ELR (cell line): ENCODE measurements at regions not wholly inside any gene's neighbourhood (a gene's known extent, or its start where the extent isn't known, plus 50 kb on each side); places are given as distances from the start of the nearest gene placed in this dataset.
"Not testable (repeated sequence)": the region's sequence is repeated elsewhere in the genome, so short reads cannot be mapped to it uniquely, and the experiment has no call there.

Experiments
- DNase-seq: peaks from one replicate; pipeline ENCODE4 v3.0.0-alpha.2; 2015; ENCODE audit warnings: low read depth

DNA sequence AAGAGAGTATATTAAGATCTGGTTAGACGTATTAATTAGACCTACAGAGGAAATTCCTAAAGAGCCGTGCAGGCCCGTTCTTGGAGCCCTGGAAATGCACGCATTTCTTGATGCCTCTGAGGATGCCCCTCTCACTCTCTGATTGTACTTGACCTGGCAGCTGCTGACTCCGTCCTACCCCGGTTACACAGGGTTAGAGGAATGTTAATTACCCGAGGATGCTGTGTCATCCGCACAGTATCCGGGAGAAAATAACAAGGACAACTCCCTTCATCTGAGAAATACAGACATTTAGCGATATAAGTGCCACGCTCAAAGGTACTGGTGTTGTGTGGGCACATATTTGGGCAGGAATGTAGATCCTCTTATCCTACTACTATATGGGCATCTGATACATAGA is 404.6 kb upstream of the FAT1 start:
- peak; percentile 82 for DNase-seq

GRCh38 chr4:187128976-187129375 is 405.3 kb upstream of the FAT1 start:
- DNase-seq: peak; percentile 63

DNA sequence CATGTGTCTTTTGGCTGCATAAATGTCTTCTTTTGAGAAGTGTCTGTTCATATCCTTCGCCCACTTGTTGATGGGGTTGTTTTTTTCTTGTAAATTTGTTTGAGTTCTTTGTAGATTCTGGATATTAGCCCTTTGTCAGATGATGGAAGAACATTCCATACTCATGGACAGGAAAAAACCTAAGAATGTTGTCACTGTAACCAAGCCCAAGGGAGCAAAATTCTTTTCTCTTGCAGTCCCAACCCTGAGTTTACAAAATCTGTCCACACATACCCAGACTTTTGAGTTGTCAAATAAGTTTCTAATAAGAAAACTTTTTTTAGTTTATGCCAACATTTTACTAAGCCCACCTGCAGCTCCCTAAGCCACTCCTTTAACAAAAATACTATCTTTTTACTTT is 408.2 kb upstream of the FAT1 start:
- not testable (repeated sequence) for DNase-seq

DNA sequence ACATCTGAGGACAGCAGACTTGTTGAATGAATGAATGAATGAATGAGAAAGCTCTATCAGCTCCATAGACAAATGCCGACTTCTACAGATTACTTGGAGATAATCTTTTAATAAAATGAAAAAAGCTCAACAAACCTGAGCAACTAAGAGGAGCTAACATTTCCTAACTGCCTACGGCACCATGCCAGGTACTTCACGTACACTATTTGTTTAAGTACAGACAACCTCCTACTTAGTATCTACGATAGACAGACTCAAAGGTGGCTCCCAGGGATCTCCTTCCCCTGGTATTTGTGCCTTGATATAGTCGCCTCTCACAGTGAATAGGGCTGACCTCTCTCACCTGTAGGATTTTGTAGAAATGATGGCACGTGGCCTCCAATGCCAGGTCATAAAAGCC is 412.2 kb upstream of the FAT1 start:
- DNase-seq: no peak

- no peak for DNase-seq
Observed at GRCh38 chr4:187139141-187139540, 415.5 kb upstream of the FAT1 start.

GRCh38 chr4:187141101-187141500 is 417.4 kb upstream of the FAT1 start:
- DNase-seq: peak; percentile 37

DNA sequence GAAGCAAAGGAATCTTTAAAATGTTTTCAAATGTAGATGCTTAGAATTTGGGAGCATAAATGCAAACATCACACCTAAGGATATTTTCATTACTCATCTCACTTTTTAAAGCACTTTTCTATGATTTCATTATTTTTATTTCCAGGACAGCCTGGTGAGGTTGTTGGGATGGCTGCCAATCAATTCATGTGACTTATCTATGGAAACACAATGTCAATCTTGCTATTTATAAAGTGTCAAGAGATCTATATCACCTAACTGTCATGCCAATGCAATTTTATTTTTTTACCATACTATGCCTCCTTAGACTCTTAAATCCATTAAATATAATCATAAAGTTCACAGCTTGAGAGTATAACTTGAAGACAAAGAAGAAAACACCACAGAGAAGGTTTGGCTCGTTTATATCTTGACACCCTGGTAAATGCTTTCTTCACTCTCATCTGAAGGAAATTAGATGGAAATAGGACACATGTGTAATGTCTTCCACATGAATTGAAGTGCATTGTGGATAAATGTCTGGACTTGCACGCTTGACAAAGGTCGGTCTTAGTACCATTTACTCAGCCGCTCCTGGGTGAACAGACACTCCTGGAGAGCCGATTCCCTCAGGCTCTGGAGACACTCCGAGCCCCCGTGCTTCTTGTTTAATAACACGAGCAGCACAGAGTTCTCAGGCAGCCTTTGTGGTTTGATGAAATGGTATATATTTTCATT is 425.7 kb upstream of the FAT1 start:
- DNase-seq: no peak

DNA sequence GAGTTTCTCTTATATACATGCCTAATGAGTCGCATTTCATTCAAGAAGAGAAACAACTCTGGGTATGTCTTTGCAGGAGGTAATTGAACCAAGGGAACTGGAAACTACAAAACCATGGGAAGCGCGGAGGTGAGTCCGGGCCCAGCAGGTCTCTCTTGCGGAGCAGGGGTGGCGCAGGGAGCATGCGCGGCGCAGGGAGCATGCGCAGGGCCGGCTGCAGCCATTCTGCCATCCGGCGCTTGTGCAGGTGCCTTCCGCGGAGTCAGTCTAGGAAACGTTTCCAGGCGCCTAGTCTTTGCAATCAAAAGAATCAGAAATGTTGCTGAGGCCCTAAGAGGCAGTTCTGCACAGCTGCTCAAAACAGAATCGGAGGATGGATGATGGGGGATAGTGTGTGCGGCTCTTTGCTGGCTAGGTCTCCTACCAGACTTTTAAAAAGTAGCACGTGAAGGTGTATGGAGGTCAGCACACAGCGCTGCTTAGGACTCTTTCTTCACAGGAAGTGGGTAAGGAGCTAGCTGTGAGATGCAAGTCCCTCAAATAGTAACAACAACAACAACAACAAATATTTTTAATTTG is 433.8 kb upstream of the FAT1 start:
- DNase-seq: no peak

DNA sequence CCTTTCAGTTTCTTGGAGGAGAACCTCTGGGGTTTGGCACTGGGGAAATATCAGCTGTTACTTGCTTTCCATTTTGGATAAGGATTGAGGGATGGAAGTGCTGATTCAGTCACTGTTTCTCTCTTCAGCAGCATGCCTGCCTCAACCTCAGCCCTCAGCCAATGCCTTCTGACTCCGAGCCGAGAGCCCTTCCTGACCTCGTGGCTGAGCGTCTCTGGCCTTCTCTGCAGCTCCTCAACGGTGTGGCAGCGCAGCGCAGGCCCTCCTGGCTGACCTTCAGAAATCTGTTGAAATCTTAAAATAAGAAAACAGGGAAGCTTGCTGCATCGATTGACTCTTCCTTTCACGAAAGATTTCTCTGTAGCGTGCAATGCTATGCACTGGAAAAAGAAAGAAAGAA is 434.3 kb upstream of the FAT1 start:
- DNase-seq: no peak

DNA sequence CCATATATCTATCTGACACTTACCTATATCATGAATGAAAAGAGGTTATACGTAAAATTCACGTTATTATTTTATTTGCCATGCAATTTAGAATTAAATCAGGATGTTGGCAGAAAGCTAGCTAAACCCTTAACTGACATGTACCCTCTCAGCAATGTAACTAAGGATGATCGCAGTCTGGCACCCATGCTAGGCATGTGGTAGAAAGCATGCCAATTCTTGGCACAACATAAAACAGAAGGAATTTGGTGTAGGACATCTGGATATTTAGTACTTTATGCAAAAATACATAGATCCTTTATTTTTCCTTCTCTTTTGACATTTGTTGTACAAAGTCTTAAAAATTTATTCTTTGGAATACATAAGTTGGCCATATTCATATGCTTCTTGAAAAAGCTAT is 436.8 kb upstream of the FAT1 start:
- DNase-seq: no peak

- no peak for DNase-seq
Observed at GRCh38 chr4:187166886-187167512, 443.3 kb upstream of the FAT1 start.

- DNase-seq: no peak
Observed at GRCh38 chr4:187171706-187172339, 448.2 kb upstream of the FAT1 start.

DNA sequence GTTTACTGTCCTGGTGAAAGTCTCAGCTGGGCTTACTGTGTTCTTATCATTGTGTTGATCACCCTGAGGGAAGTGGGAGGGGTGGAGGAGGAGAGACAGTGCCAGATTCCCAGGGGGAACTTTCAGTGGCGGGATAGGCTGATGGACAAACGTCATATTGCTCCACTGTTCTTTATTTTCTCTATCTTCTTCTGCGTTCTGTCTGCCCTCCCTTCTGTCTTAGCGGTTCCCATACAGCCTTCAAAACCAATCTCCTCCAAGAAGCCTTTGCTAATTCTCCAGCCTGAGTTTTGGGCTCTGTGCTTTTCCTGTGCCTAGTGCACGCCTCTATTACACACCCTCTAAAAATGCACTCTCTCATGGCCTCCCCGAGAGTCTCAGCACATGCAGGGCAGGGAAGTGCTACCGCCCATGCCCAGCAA is 448.7 kb upstream of the FAT1 start:
- peak; percentile 82 for DNase-seq

- DNase-seq: no peak
Observed at GRCh38 chr4:187174749-187175148, 451.1 kb upstream of the FAT1 start.

- DNase-seq: peak; percentile 6
Observed at GRCh38 chr4:187175197-187175596, 451.5 kb upstream of the FAT1 start.

DNA sequence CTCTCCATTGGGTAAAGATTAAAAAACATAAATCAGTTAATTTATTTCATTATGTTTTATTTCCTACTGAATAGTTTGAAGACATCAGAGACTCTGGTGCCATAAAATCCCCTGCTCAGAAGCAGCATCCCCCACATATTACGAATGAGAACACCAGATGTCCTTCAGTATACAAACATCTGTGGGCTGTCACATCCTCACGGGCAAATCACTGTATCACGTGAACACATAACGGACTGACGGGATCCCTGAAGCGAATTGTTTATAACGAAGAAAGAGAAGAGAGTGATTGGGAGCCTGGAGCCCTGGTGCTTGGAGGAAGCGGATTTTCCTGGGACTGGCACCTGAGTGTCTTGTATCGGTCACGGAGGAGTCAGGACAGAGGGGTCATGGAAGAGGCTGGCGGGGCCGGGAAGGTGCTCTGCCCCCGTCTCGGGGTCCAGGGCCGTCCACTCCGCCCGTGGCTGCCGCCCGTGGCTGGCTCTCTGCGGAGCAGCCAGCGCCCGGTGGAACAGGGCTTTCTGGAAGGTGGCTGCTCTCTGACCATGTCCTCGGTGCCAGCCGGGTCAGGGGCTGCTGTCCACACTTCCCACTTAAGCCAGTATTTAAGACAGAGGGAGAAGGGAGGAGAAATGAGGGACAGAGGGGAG is 452.7 kb upstream of the FAT1 start:
- DNase-seq: no peak

- no peak for DNase-seq
Observed at GRCh38 chr4:187178084-187178483, 454.4 kb upstream of the FAT1 start.

GRCh38 chr4:187178587-187178986 is 454.9 kb upstream of the FAT1 start:
- DNase-seq: no peak

GRCh38 chr4:187179086-187180058 is 455.7 kb upstream of the FAT1 start:
- no peak for DNase-seq

- no peak for DNase-seq
Observed at GRCh38 chr4:187181054-187181453, 457.4 kb upstream of the FAT1 start.

DNA sequence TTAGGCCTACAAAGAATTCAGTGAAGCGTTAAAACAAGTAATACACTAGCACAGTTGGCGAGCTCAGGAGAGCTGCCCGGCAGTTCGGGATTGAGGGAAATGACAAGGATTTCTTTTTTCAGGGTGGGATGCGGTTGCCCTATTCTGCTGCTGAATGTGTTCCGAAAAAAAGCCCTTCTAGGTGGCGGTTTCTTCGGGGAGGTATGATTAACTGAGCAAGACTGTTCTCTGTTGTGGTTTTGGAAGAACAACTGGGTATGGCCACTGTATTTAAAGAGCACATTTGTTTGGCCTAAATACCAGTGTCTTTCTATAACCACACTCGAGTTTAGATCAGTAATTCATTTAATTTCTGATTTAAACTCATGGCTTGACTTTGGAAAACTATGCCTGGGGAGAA is 459.7 kb upstream of the FAT1 start:
- DNase-seq: no peak
